K562 (cell line): ENCODE measurements at regions not wholly inside any gene's neighbourhood (a gene's known extent, or its start where the extent isn't known, plus 50 kb on each side); places are given as distances from the start of the nearest gene placed in this dataset.

Experiments used
- ATAC-seq: fragments of 200-7000 bp; cut with Tn5 transposase; 3 replicates; pipeline ENCODE4 v1.9.1; 2020; ENCODE audit warnings: moderate library complexity
- BruUV-seq: library from RNA; stranded (reverse); fragments of 400-500 nt; replicated peaks from 2 replicates; lab custom pipeline; 2021; lab: Mats Ljungman, UMichigan
- CTCF ChIA-PET: fragments of 300-600 bp; formaldehyde crosslinking; extraction: SDS; loops from one replicate; lab custom pipeline; 2021; ENCODE audit warnings: low intra/inter-chr PET ratio; lab: Yijun Ruan, JAX
- POLR2A ChIA-PET: fragments of 300-600, 350-650 bp; sonication (Branson Sonifier 250); formaldehyde crosslinking; extraction: SDS; loops from one replicate; lab custom pipeline; 2021; ENCODE audit warnings: antibody characterized with exemption, inconsistent platforms; lab: Yijun Ruan, JAX
- DNase-seq, 4 experiments: peaks; one replicate each; pipeline versions ENCODE4 v3.0.0 to v3.0.0-alpha.2; 2011 to 2018; ENCODE audit warnings: low spot score in 3 of 4, mixed read lengths in 3 of 4; ENCODE audit errors: extremely low read depth in 1 of 4
- FAIRE-seq: peaks from 2 replicates; lab custom pipeline; 2011; peaks lifted over from hg19 to GRCh38; lab: Jason Lieb, UNC
- H2AFZ ChIP-seq: 2 replicates; pipeline ENCODE4 v1.6.0; 2011; ENCODE audit warnings: low read depth, low read length, control low read depth, inconsistent platforms
- H3K27ac ChIP-seq: fragments of 200-600 bp; 3 replicates; pipeline ENCODE4 v1.8.0; 2011; ENCODE audit warnings: low read depth, mild to moderate bottlenecking, control low read depth, inconsistent platforms, low read length, moderate library complexity, mixed read lengths; ENCODE audit errors: extremely low read depth
- H3K27me3 ChIP-seq, 2 experiments: fragments of 300-600 bp in 1 of 2; 2 replicates in 1 of 2; 3 replicates in 1 of 2; pipeline versions ENCODE4 v1.6.0 to v1.8.0; 2011; ENCODE audit warnings: inconsistent platforms in 2 of 2, low read length in 2 of 2, mild to moderate bottlenecking in 1 of 2, mixed read lengths in 1 of 2, moderate library complexity in 1 of 2; ENCODE audit not compliant: control insufficient read depth in 2 of 2, insufficient read depth in 2 of 2
- H3K36me3 ChIP-seq: fragments of 300-600 bp; 3 replicates; pipeline ENCODE4 v1.8.0; 2011; ENCODE audit warnings: mild to moderate bottlenecking, low read length, inconsistent platforms; ENCODE audit not compliant: control insufficient read depth, insufficient read depth
- H3K4me1 ChIP-seq, 2 experiments: fragments of 200-600 bp in 1 of 2; replicated peaks in 1 of 2; 2 replicates in 1 of 2; 3 replicates in 1 of 2; pipeline versions ENCODE4 v1.5.1 to v1.8.0; 2011; ENCODE audit warnings: inconsistent platforms in 2 of 2, low read length in 2 of 2, mild to moderate bottlenecking in 1 of 2, mixed read lengths in 1 of 2, moderate library complexity in 1 of 2; ENCODE audit not compliant: control insufficient read depth in 2 of 2, insufficient read depth in 2 of 2
- H3K4me2 ChIP-seq: 2 replicates; pipeline ENCODE4 v1.6.1; 2011; ENCODE audit warnings: low read length, control low read depth, inconsistent platforms, mixed read lengths; ENCODE audit not compliant: insufficient read depth
- H3K4me3 ChIP-seq: fragments of 200-600 bp; sonication (generic), shearing (Covaris generic); 2 replicates; pipeline ENCODE4 v1.5.1; 2016; ENCODE audit warnings: control low read depth, inconsistent platforms
- H3K79me2 ChIP-seq: fragments of 200-600 bp; 3 replicates; pipeline ENCODE4 v1.8.0; 2011; ENCODE audit warnings: low read length, inconsistent platforms; ENCODE audit not compliant: control insufficient read depth, insufficient read depth
- H3K9ac ChIP-seq, 2 experiments: 2 replicates each; pipeline versions ENCODE4 v1.6.0 to v1.6.1; 2011; ENCODE audit warnings: low read depth in 2 of 2, low read length in 2 of 2, control low read depth in 1 of 2, inconsistent platforms in 1 of 2, mild to moderate bottlenecking in 1 of 2, mixed read lengths in 1 of 2; ENCODE audit not compliant: insufficient read depth in 1 of 2
- H3K9me1 ChIP-seq: one replicate; pipeline ENCODE4 v1.6.0; 2011; ENCODE audit warnings: inconsistent platforms, mild to moderate bottlenecking, low read length, moderate library complexity; ENCODE audit not compliant: control insufficient read depth, insufficient read depth
- H3K9me3 ChIP-seq: replicated peaks from 2 replicates; pipeline ENCODE4 v1.5.1; 2011; ENCODE audit warnings: low read depth, low read length, inconsistent platforms; ENCODE audit not compliant: control insufficient read depth, insufficient read depth
- H4K20me1 ChIP-seq: replicated peaks from 2 replicates; pipeline ENCODE4 v1.6.1; 2011; ENCODE audit warnings: low read length, inconsistent platforms, mixed read lengths; ENCODE audit not compliant: control insufficient read depth, insufficient read depth
- SLC30A9 ChIP-seq: fragments of 250-450 bp; sonication (Bioruptor Pico); IDR thresholded peaks from 2 replicates; pipeline ENCODE4 v1.8.0; 2022; ENCODE audit warnings: mild to moderate bottlenecking, moderate library complexity
- WGBS: fragments of 100-300 bp; shearing (Covaris generic); methylation state at CpG from one replicate; pipeline ENCODE4 v1.1.6; 2016; ENCODE audit warnings: low coverage, mixed read lengths; ENCODE audit not compliant: insufficient coverage; ENCODE audit errors: missing lambda C conversion rate; 5-methylcytosine and 5-hydroxymethylcytosine counted together
- in situ Hi-C: fragments of 300-500 bp; cut with MboI; formaldehyde crosslinking; loops from 4 replicates; pipeline ENCODE4 v1.15.0; 2018; ENCODE audit warnings: inconsistent platforms, mixed read lengths
- intact Hi-C: fragments of 100-400 bp; cut with micrococcal nuclease; formaldehyde crosslinking; loops from 2 replicates; pipeline ENCODE4 v1.14.2; 2022
- TF ChIP-seq, protein P1 (sequence below): fragments of 450-650 bp; IDR thresholded peaks from 2 replicates; pipeline ENCODE4 v1.6.1; 2016; ENCODE audit warnings: mild to moderate bottlenecking
- TF ChIP-seq, protein P2 (sequence below): fragments of 450-650 bp; IDR thresholded peaks from one replicate; pipeline ENCODE4 v1.6.1; 2018; ENCODE audit warnings: mild to moderate bottlenecking, moderate library complexity; ENCODE audit not compliant: partially characterized antibody

DNA sequence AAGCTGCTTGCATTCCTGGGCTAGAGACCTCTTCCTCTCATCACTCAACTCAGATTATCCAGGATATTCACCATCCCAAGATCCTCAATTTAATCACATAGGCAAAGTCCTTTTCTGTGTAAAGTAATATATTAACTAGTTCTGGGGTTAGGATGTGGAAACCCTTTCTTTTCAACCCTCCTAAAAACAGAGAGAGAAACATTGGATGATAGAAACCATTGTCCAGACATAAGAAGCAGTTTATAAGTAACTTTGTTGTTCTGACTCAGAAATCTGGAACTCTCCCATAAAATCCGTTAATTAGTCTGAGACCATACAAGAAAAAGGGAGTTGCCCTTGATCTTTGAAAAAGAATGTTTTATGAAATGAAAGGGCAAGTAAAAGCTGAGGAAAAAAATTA lies 817.1 kb upstream of the CDH9 start (continued):
- TF ChIP-seq, protein P1, sequence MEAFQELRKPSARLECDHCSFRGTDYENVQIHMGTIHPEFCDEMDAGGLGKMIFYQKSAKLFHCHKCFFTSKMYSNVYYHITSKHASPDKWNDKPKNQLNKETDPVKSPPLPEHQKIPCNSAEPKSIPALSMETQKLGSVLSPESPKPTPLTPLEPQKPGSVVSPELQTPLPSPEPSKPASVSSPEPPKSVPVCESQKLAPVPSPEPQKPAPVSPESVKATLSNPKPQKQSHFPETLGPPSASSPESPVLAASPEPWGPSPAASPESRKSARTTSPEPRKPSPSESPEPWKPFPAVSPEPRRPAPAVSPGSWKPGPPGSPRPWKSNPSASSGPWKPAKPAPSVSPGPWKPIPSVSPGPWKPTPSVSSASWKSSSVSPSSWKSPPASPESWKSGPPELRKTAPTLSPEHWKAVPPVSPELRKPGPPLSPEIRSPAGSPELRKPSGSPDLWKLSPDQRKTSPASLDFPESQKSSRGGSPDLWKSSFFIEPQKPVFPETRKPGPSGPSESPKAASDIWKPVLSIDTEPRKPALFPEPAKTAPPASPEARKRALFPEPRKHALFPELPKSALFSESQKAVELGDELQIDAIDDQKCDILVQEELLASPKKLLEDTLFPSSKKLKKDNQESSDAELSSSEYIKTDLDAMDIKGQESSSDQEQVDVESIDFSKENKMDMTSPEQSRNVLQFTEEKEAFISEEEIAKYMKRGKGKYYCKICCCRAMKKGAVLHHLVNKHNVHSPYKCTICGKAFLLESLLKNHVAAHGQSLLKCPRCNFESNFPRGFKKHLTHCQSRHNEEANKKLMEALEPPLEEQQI = no peak

DNA sequence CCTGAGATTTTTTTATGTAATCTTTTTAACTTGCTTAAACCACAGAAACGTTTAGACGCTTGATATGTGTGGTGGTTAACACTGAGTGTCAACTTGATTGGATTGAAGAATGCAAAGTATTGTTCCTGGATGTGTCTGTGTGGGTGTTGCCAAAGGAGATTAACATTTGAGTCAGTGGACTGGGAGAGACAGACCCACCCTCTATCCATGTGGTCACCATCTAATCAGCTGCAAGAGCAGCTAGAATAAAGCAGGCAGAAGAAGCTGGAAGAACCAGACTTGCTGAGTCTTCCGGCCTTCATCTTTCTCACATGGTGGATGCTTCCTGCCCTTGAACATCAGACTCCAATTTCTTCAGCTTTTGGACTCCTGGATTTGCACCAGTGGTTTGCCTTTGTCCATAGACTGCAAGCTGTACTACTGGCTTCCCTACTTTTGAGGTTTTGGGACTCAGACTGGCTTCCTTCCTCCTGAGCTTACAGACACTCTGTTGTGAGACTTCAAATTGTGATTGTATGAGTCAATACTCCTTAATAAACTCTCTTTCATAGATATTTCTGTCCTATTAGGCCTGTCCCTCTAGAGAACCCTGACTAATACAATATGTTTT lies 816.0 kb upstream of the CDH9 start:
- no peaks in the 10 kb centered on the region for H3K4me1 ChIP-seq
- no peak overlapping the region for H3K9ac ChIP-seq
- ATAC-seq (no peak), DNase-seq (no peak), FAIRE-seq (no peak)
- TF ChIP-seq, protein P2, sequence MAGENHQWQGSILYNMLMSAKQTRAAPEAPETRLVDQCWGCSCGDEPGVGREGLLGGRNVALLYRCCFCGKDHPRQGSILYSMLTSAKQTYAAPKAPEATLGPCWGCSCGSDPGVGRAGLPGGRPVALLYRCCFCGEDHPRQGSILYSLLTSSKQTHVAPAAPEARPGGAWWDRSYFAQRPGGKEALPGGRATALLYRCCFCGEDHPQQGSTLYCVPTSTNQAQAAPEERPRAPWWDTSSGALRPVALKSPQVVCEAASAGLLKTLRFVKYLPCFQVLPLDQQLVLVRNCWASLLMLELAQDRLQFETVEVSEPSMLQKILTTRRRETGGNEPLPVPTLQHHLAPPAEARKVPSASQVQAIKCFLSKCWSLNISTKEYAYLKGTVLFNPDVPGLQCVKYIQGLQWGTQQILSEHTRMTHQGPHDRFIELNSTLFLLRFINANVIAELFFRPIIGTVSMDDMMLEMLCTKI = no peak
- no peak for TF ChIP-seq SLC30A9 (CRISPR knock-in tag)
- H3K27ac ChIP-seq = no peak overlapping the region
- no peak overlapping the region for H2AFZ ChIP-seq
- intact Hi-C loops = no loop called here
- no peaks in the 10 kb centered on the region for H3K79me2 ChIP-seq
- BruUV-seq = no TSS peak
- in situ Hi-C loops = no loop called here
- POLR2A ChIA-PET = no interaction called here
- no peak overlapping the region for H3K4me2 ChIP-seq
- no peaks in the 10 kb centered on the region for H4K20me1 ChIP-seq
- no peak overlapping the region for H3K4me3 ChIP-seq
- no peaks in the 10 kb centered on the region for H3K9me3 ChIP-seq
- no peaks in the 10 kb centered on the region for H3K36me3 ChIP-seq
- CTCF ChIA-PET = interaction anchor here (0.5 kb wide), 1 partner anchor 104 kb away, joined by 3 read pairs; no protein-coding TSS in a partner anchor
- no peaks in the 10 kb centered on the region for H3K27me3 ChIP-seq
- WGBS = 0% methylated on average over 3 of the region's 3 CpGs
- H3K9me1 ChIP-seq = no peaks in the 10 kb centered on the region
